NCI-H146 (cell line): ENCODE measurements at regions not wholly inside any gene's neighbourhood (a gene's known extent, or its start where the extent isn't known, plus 50 kb on each side); places are given as distances from the start of the nearest gene placed in this dataset.
"Not testable (repeated sequence)": the region's sequence is repeated elsewhere in the genome, so short reads cannot be mapped to it uniquely, and the experiment has no call there.

Experiments
- DNase-seq: peaks from one replicate; lab custom pipeline; 2025; lab: John Stamatoyannopoulos, UW

DNA sequence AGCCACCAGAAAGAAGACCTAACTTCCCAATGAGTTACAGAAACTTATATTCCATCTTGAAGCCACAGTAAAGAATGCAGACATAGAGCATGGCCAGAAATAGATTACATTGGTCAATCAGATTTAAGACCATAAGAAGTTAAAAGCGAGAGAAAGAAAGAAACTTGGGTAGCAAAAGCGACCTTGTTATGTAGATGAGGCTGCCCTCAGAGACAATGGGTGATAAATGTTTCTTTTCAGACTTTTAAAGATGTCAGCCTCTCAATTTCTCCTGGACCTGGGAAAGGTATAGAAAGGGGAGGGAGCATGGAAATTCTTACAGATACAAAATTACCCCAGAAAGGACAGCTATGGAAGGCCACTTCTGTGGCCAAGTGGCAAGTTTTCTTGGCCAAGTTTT is 732.6 kb upstream of the LUZP2 start:
- no peak for DNase-seq

DNA sequence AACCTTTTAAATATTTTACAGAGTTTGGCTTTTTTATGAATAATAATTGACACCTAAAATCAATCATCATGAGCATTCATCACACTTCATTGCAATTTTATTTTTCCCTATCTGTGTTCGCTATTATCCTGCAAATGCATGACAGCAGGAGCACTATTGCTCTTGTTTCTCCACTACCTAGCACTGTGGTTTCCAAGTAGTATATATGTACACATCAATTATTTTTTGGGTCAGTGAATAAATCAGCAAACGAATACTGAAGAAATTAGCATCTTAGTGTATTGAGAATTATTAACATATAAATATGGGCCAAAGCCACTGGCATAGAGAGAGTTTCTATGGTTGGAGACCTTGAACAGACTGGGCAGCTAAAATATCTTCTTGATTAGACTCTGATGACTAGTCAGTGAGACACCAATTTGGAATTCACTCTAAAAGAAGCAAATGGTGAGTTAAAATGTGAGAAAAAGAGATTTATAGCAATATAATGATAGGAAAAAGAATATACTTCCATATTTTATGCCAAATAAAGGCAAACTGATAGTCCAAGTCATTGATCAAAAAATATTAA is 731.1 kb upstream of the LUZP2 start:
- DNase-seq, result no peak

DNA sequence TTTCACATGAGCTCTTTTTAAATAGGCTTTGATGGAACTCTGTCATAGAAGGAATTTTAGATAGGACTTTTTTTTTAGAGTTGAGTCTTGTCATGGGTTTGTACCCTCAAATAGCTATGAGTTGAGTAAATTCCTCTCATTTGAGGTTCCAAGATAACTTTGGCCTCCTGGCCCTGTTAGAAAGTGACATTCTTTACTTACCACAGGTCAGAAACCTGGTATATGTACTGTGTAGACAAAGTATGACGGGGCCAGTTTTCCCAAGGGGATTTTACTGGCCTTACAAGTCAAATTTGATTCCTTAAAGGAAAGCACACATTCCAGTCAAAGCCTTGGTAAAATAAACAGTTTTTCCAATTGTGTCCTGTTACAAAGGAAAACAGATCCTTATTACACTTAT is 729.3 kb upstream of the LUZP2 start:
- no peak for DNase-seq

GRCh38 chr11:23769214-23769613 is 727.6 kb upstream of the LUZP2 start:
- no peak for DNase-seq

GRCh38 chr11:23772081-23772480 is 724.8 kb upstream of the LUZP2 start:
- no peak for DNase-seq

GRCh38 chr11:23778971-23779370 is 717.9 kb upstream of the LUZP2 start:
- DNase-seq, result no peak

DNA sequence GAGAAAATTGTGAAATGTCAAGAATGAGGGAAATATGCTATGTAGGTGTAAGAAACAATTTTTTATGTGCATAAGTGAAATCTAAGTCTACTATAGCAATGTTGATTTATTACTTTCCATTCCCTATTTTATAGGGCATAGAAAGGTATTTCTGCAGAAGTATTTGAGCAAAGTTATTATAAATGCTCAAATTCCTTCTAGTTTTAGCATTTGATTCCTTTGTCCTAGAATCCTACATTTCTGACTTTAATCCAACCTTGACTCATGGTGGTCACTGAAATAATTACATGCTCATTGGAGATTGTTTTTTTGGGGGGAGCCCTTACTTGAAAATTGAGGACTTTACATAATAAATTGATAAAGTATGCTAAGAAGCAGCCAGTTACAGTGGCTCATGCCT is 716.6 kb upstream of the LUZP2 start:
- no peak for DNase-seq

DNA sequence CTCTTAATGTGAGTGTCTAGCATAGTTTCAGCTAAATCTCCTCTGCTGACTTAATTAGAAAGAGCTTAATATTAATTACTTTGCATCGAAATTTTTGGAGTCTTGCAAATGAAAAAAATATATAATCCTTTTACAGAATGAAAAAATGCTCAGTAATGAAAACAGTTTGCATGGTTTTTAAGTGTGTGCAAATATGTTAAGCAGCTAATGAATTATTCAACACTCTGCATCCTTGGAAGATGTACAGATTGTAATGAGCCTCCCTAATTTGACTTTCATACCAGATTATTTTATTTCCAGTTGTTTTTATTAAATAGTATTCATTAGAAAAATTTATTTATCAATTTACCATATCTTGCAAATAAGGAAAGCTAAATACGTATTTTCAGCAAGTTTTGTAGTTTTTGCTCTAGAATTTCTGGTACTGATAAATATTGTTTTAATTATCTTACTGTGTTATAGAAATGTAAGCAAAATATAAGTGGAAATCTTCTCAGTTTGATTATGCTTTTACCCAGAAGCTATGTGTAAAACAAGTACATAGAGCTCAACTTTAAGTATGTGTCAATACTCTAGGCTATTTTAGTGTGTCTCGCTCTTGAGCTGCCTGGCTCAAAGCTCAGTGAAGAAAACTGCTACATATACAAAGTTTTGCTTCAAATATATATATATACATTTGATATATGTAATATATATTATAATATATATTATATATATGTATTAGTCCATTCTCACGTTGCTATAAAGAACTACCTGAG is 714.9 kb upstream of the LUZP2 start:
- DNase-seq, result no peak

- not testable (repeated sequence) for DNase-seq
These were observed 709.9 kb upstream of the LUZP2 start for GRCh38 chr11:23786974-23787373.

DNA sequence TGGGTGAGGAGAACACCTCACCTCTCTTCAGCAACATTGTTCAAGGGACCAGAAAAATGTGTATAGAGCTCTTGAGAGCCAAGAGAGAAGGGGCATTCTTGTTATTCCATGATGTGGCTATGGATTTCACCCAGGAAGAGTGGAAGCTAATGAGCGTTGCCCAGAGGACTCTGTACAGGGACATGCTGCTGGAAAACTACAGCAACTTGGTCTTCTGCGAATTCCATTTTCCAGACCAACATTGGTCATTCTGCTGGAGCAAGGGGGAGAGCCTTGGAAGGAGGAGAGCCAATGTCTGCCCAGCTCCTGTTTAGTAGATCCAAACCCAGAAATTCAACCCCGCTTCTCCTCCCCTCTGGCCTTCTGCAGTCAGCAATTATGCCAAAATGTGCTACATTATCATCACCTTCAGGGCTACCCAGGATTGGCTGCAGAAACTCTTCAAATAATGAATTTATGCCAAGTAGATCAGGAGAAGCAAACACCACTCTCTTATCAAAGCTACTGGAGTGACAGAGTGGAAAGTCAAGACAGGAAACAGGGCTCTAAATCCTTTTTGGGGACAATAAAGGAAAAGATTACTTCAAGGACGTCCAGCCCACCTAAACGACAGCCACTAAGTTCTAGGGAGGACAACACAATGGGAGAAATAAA is 707.5 kb upstream of the LUZP2 start:
- no peak for DNase-seq

- DNase-seq, result no peak
These were observed 706.9 kb upstream of the LUZP2 start for GRCh38 chr11:23789938-23790371.

GRCh38 chr11:23797624-23798419 is 699.0 kb upstream of the LUZP2 start:
- DNase-seq, result no peak

GRCh38 chr11:23834306-23834705 is 662.5 kb upstream of the LUZP2 start:
- DNase-seq, result not testable (repeated sequence)

DNA sequence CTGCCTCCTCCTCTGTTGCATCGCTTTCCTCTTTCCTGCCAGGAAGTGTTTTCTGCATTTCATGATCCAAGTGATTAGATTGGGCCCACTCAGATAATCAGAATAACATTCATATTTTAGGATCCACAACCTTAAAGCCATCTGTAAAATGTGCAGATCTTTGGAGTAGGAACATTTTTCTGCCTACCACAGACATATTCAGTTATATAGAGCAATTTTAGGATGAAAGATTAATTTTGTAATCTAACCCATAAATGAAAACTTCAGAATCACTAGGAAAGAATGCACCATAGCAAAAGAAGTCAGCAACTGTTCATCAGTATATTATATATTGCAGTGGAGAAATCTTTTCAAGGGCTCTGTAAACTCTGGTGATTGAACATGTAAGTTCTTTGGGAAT is 659.9 kb upstream of the LUZP2 start:
- no peak for DNase-seq

- DNase-seq, result no peak
These were observed 656.0 kb upstream of the LUZP2 start for GRCh38 chr11:23840872-23841271.

DNA sequence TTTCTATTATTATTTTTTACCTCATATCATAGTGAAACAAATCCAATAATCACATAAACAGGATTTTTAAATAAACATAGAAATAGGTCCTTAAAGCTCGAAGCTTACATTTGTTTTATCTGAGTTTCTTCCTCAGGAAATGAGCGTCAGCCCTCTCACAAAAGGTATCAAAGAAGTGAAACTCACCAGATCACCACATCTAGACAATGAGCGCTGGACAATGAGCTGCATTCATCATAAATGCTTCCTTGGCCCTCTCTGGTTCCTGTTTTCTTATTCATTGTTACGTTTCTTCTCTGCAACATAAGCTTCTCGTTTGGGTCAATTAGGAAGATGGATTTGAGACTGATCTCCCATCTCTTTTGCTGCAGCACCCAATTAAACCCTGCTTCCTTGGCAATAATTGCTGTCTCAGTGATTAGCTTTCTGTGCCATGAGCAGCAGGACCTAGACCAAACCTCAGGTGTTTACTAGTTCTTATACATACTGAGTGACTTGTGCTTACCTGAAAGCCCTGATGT is 649.9 kb upstream of the LUZP2 start:
- no peak for DNase-seq

DNA sequence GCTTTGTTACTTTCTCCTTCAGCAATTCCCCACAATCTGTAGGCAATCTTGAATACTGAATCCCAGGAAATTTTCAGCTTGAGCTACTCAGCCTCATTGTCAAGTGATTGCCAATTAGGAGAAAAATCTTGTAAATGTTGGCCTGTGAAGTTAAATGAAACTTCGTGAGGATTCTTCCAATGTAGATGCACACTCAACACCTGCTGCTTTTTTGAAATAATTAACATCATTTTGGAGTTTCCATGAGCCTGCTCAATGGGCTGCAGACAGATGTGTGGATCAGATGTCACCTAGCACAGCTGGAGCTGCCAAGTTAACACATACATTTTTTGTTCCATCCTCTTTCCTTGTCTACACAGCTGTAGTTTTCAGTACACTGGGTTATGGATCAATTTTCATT is 645.6 kb upstream of the LUZP2 start:
- no peak for DNase-seq

DNA sequence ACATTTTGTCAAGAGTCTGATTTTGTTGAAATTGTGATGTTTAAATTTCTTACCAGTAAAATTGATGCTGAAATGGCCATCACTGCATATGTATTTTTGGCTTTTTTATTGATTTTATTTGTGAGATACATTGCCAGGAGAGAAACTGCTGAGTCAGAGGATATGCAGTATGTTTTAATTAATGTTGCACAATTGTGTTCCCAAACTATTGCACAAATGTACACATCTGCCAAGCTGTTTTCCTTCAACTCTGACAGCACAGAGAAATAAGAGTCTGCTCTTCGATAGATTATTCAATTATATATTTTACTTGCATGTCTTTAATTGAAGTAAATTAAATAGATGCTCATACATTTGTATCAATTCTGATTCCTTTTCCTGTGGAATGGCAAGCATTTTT is 640.2 kb upstream of the LUZP2 start:
- DNase-seq, result no peak

- DNase-seq, result no peak
These were observed 637.8 kb upstream of the LUZP2 start for GRCh38 chr11:23859087-23859486.

- DNase-seq, result no peak
These were observed 635.2 kb upstream of the LUZP2 start for GRCh38 chr11:23861615-23862014.

GRCh38 chr11:23865341-23865975 is 631.4 kb upstream of the LUZP2 start:
- DNase-seq, result no peak

DNA sequence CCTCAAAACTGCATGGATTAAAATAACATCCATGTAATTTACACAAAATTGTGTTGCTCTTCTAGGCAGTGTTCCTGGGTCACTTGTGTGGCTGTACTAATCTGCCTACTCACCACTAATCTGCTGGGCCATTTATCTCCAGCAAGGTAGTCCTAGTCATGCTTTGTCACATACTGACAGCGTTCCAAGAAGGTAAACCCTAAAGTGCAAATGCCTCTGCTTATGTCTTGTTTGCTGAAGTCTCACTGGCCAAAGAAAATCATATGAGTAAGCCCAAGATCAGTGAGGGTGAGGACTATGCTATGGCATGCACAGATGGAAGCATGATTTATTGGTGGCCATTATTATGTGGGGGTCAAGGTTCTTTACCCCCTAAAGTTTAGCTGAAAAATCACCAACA is 630.2 kb upstream of the LUZP2 start:
- DNase-seq, result no peak
